ENCODE measurements at regions not wholly inside any gene's neighbourhood (a gene's known extent, or its start where the extent isn't known, plus 50 kb on each side); places are given as distances from the start of the nearest gene placed in this dataset.
"Not testable (repeated sequence)": the region's sequence is repeated elsewhere in the genome, so short reads cannot be mapped to it uniquely, and the experiment has no call there.

GRCh38 chr10:71086439-71087080 is 125.8 kb upstream of the UNC5B start:
- H3K4me3 ChIP-seq (ENCODE audit: low read length), result no peak overlapping the region
- ATAC-seq (no peak), DNase-seq (no peak)
- TF ChIP-seq CTCF (IDR thresholded peaks at IDR 0.05), result no peak
- H3K36me3 ChIP-seq (ENCODE audit: control insufficient read depth, insufficient read depth, low read length), result no peaks in the 10 kb centered on the region
- H3K27me3 ChIP-seq (ENCODE audit: control insufficient read depth, insufficient read depth, low read length), result no peaks in the 10 kb centered on the region
- 77% methylated on average over 10 of the region's 11 CpGs for WGBS (ENCODE audit: insufficient coverage)
- intact Hi-C loops (cut with micrococcal nuclease), result no loop called here
- no peaks in the 10 kb centered on the region for H3K4me1 Mint-ChIP-seq
- H3K27ac ChIP-seq (ENCODE audit: low read length), result no peak overlapping the region
- H3K27me3 Mint-ChIP-seq (ENCODE audit: low read depth in 2 of 2), result peaks cover 0 to 10% of the 10 kb centered on the region in 2 donors
- no peaks in the 10 kb centered on the region for H3K9me3 Mint-ChIP-seq
- H3K4me1 ChIP-seq (ENCODE audit: control insufficient read depth, insufficient read depth, low read length), result no peaks in the 10 kb centered on the region
- H3K36me3 Mint-ChIP-seq, result no peaks in the 10 kb centered on the region
- no peak overlapping the region for H3K4me3 Mint-ChIP-seq
- no peak overlapping the region for H3K27ac Mint-ChIP-seq
- H3K9me3 ChIP-seq (ENCODE audit: control insufficient read depth, insufficient read depth, low read length), result no peaks in the 10 kb centered on the region

- ATAC-seq, result no peak
- H3K4me1 ChIP-seq (ENCODE audit: control insufficient read depth, insufficient read depth, low read length), result no peaks in the 10 kb centered on the region
- 91% methylated on average over 4 of the region's 4 CpGs for WGBS (ENCODE audit: insufficient coverage)
- no peaks in the 10 kb centered on the region for H3K36me3 Mint-ChIP-seq
- H3K27ac Mint-ChIP-seq, result no peak overlapping the region
- no peak overlapping the region for H3K27ac ChIP-seq (ENCODE audit: low read length)
- H3K9me3 ChIP-seq (ENCODE audit: control insufficient read depth, insufficient read depth, low read length), result no peaks in the 10 kb centered on the region
- H3K4me3 ChIP-seq (ENCODE audit: low read length), result no peak overlapping the region
- H3K4me1 Mint-ChIP-seq, result no peaks in the 10 kb centered on the region
- H3K9me3 Mint-ChIP-seq, result no peaks in the 10 kb centered on the region
- H3K4me3 Mint-ChIP-seq, result no peak overlapping the region
- DNase-seq, result no peak
- H3K27me3 Mint-ChIP-seq (ENCODE audit: low read depth in 2 of 2), result peaks cover 0 to 10% of the 10 kb centered on the region in 2 donors
- intact Hi-C loops (cut with micrococcal nuclease), result no loop called here
- TF ChIP-seq CTCF (IDR thresholded peaks at IDR 0.05), result no peak
- no peaks in the 10 kb centered on the region for H3K36me3 ChIP-seq (ENCODE audit: control insufficient read depth, insufficient read depth, low read length)
- H3K27me3 ChIP-seq (ENCODE audit: control insufficient read depth, insufficient read depth, low read length), result no peaks in the 10 kb centered on the region
These were observed 124.7 kb upstream of the UNC5B start for GRCh38 chr10:71087622-71088021.

GRCh38 chr10:71088054-71088453 is 124.3 kb upstream of the UNC5B start:
- no peaks in the 10 kb centered on the region for H3K4me1 Mint-ChIP-seq
- intact Hi-C loops (cut with micrococcal nuclease), result no loop called here
- Histone ChIP-seq H3K27me3 (ENCODE audit: control insufficient read depth, insufficient read depth, low read length) (no peaks in the 10 kb centered on the region), H3K27ac (ENCODE audit: low read length) (no peak overlapping the region), H3K9me3 (ENCODE audit: control insufficient read depth, insufficient read depth, low read length) (no peaks in the 10 kb centered on the region), H3K4me1 (ENCODE audit: control insufficient read depth, insufficient read depth, low read length) (no peaks in the 10 kb centered on the region), H3K4me3 (ENCODE audit: low read length) (no peak overlapping the region), H3K36me3 (ENCODE audit: control insufficient read depth, insufficient read depth, low read length) (no peaks in the 10 kb centered on the region)
- no peak for TF ChIP-seq CTCF (IDR thresholded peaks at IDR 0.05)
- peaks cover 0 to 10% of the 10 kb centered on the region in 2 donors for H3K27me3 Mint-ChIP-seq (ENCODE audit: low read depth in 2 of 2)
- no peak overlapping the region for H3K27ac Mint-ChIP-seq
- 96% methylated on average over 9 of the region's 9 CpGs for WGBS (ENCODE audit: insufficient coverage)
- H3K9me3 Mint-ChIP-seq, result no peaks in the 10 kb centered on the region
- ATAC-seq (no peak), DNase-seq (no peak)
- H3K36me3 Mint-ChIP-seq, result no peaks in the 10 kb centered on the region
- H3K4me3 Mint-ChIP-seq, result no peak overlapping the region

- WGBS (ENCODE audit: insufficient coverage), result 87% methylated on average over 7 of the region's 7 CpGs
- H3K4me3 ChIP-seq (ENCODE audit: low read length); intact Hi-C loops (cut with micrococcal nuclease); H3K4me3 Mint-ChIP-seq; H3K27me3 Mint-ChIP-seq (ENCODE audit: low read depth in 2 of 2); H3K4me1 ChIP-seq (ENCODE audit: control insufficient read depth, insufficient read depth, low read length); H3K4me1 Mint-ChIP-seq; H3K27ac Mint-ChIP-seq; H3K27me3 ChIP-seq (ENCODE audit: control insufficient read depth, insufficient read depth, low read length); H3K9me3 Mint-ChIP-seq; H3K9me3 ChIP-seq (ENCODE audit: control insufficient read depth, insufficient read depth, low read length); H3K27ac ChIP-seq (ENCODE audit: low read length); H3K36me3 Mint-ChIP-seq; H3K36me3 ChIP-seq (ENCODE audit: control insufficient read depth, insufficient read depth, low read length); DNase-seq; ATAC-seq: not testable (repeated sequence)
These were observed 123.8 kb upstream of the UNC5B start for GRCh38 chr10:71088578-71088977.
